HepG2 (cell line): ENCODE measurements at regions not wholly inside any gene's neighbourhood (a gene's known extent, or its start where the extent isn't known, plus 50 kb on each side); places are given as distances from the start of the nearest gene placed in this dataset.

Experiments used
- E2F2 ChIP-seq: sonication (generic); formaldehyde crosslinking; IDR thresholded peaks from 2 replicates; pipeline ENCODE4 v1.4.0; 2020; ENCODE audit warnings: missing genetic modification reagents, borderline replicate concordance
- KLF11 ChIP-seq: IDR thresholded peaks from 2 replicates; pipeline ENCODE4 v1.6.1; 2016; ENCODE audit warnings: missing compliant biosample characterization
- NR2F2 ChIP-seq: IDR thresholded peaks from 2 replicates; pipeline ENCODE4 v1.6.1; 2012; ENCODE audit warnings: low read depth, inconsistent platforms, borderline replicate concordance
- SNAPC2 ChIP-seq: sonication (generic); formaldehyde crosslinking; IDR thresholded peaks from 2 replicates; pipeline ENCODE4 v1.8.1; 2022; ENCODE audit warnings: mild to moderate bottlenecking, missing genetic modification reagents
- SNRNP70 ChIP-seq: fragments of 200-400 bp; formaldehyde crosslinking; IDR thresholded peaks from 2 replicates; pipeline ENCODE4 v1.6.1; 2017; ENCODE audit warnings: mild to moderate bottlenecking, low read depth, low read length, moderate library complexity
- SUZ12 ChIP-seq: fragments of 150-350 bp; IDR thresholded peaks from 2 replicates; pipeline ENCODE4 v1.6.1; 2014; ENCODE audit warnings: low read depth, low read length
- TEAD3 ChIP-seq: optimal IDR thresholded peaks from 2 replicates; pipeline ENCODE3; 2016; ENCODE audit warnings: borderline replicate concordance
- THYN1 ChIP-seq: sonication (generic); formaldehyde crosslinking; IDR thresholded peaks from 2 replicates; pipeline ENCODE4 v1.8.1; 2023; ENCODE audit warnings: low read depth, mild to moderate bottlenecking, moderate library complexity, missing genetic modification reagents, borderline replicate concordance
- ZBTB43 ChIP-seq: sonication (generic); formaldehyde crosslinking; conservative IDR thresholded peaks from 2 replicates; pipeline ENCODE4 v1.4.0; 2020; ENCODE audit warnings: missing genetic modification reagents
- ZHX1 ChIP-seq: sonication (generic); formaldehyde crosslinking; IDR thresholded peaks from 2 replicates; pipeline ENCODE4 v1.8.1; 2022; ENCODE audit warnings: low read depth, mild to moderate bottlenecking, missing genetic modification reagents
- ZNF34 ChIP-seq: sonication (generic); formaldehyde crosslinking; IDR thresholded peaks from 2 replicates; pipeline ENCODE4 v1.4.0; 2020; ENCODE audit warnings: mild to moderate bottlenecking, missing genetic modification reagents, borderline replicate concordance
- ZNF484 ChIP-seq: sonication (generic); formaldehyde crosslinking; IDR thresholded peaks from 2 replicates; pipeline ENCODE4 v1.5.1; 2020; ENCODE audit warnings: mild to moderate bottlenecking, low read depth, missing genetic modification reagents, borderline replicate concordance
- ZNF687 ChIP-seq: sonication (generic); formaldehyde crosslinking; IDR thresholded peaks from 2 replicates; pipeline ENCODE4 v1.5.1; 2020; ENCODE audit warnings: mild to moderate bottlenecking, missing genetic modification reagents, moderate library complexity
- ZNF781 ChIP-seq: sonication (generic); formaldehyde crosslinking; IDR thresholded peaks from 2 replicates; pipeline ENCODE4 v1.5.1; 2020; ENCODE audit warnings: borderline replicate concordance, mild to moderate bottlenecking, missing genetic modification reagents; ENCODE audit errors: not compliant biosample characterization
- ZSCAN21 ChIP-seq: sonication (generic); formaldehyde crosslinking; IDR thresholded peaks from 2 replicates; pipeline ENCODE4 v1.8.0; 2022; ENCODE audit warnings: mild to moderate bottlenecking, missing genetic modification reagents, moderate library complexity, borderline replicate concordance
- TF ChIP-seq, protein P1 (sequence below): sonication (generic); formaldehyde crosslinking; IDR thresholded peaks from 2 replicates; pipeline ENCODE4 v1.4.0; 2020; ENCODE audit warnings: missing genetic modification reagents, mild to moderate bottlenecking, borderline replicate concordance

- no peak for TF ChIP-seq SNAPC2 (CRISPR knock-in tag)
- TF ChIP-seq TEAD3 = no peak
- TF ChIP-seq ZNF484 (CRISPR knock-in tag) = no peak
- no peak for TF ChIP-seq ZHX1
- TF ChIP-seq SUZ12 = no peak
- no peak for TF ChIP-seq ZSCAN21
- TF ChIP-seq THYN1 (CRISPR knock-in tag) = no peak
- TF ChIP-seq ZBTB43 (CRISPR knock-in tag) = no peak
- TF ChIP-seq SNRNP70 = no peak
- TF ChIP-seq ZNF781 (CRISPR knock-in tag) = no peak
- TF ChIP-seq ZNF34 (CRISPR knock-in tag) = no peak
- peak; percentile 47; the same call in 1 of the 2 replicates for TF ChIP-seq NR2F2
- TF ChIP-seq KLF11 (CRISPR knock-in tag) = no peak
- TF ChIP-seq, protein P1, sequence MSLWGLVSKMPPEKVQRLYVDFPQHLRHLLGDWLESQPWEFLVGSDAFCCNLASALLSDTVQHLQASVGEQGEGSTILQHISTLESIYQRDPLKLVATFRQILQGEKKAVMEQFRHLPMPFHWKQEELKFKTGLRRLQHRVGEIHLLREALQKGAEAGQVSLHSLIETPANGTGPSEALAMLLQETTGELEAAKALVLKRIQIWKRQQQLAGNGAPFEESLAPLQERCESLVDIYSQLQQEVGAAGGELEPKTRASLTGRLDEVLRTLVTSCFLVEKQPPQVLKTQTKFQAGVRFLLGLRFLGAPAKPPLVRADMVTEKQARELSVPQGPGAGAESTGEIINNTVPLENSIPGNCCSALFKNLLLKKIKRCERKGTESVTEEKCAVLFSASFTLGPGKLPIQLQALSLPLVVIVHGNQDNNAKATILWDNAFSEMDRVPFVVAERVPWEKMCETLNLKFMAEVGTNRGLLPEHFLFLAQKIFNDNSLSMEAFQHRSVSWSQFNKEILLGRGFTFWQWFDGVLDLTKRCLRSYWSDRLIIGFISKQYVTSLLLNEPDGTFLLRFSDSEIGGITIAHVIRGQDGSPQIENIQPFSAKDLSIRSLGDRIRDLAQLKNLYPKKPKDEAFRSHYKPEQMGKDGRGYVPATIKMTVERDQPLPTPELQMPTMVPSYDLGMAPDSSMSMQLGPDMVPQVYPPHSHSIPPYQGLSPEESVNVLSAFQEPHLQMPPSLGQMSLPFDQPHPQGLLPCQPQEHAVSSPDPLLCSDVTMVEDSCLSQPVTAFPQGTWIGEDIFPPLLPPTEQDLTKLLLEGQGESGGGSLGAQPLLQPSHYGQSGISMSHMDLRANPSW (CRISPR knock-in tag) = no peak
- TF ChIP-seq E2F2 = no peak
- TF ChIP-seq ZNF687 (CRISPR knock-in tag) = no peak
Measured at GRCh38 chrX:120746153-120746552, 116.3 kb upstream of the C1GALT1C1 start (continued).
